Femur (tissue), 1 donor: ENCODE measurements at regions not wholly inside any gene's neighbourhood (a gene's known extent, or its start where the extent isn't known, plus 50 kb on each side); places are given as distances from the start of the nearest gene placed in this dataset.
"Not testable (repeated sequence)": the region's sequence is repeated elsewhere in the genome, so short reads cannot be mapped to it uniquely, and the experiment has no call there.

Source experiments
- DNase-seq: peaks from one replicate; pipeline ENCODE4 v3.0.0-alpha.2; 2017

GRCh38 chr6:151154418-151154817, 85.3 kb upstream of the AKAP12 start:
- peak; percentile 40 for DNase-seq

GRCh38 chr6:151155095-151155494, 84.7 kb upstream of the AKAP12 start:
- DNase-seq: no peak

GRCh38 chr6:151160929-151161757, 78.6 kb upstream of the AKAP12 start:
- DNase-seq: peak; percentile 80

- DNase-seq: no peak
Measured at GRCh38 chr6:151164383-151164782, 75.4 kb upstream of the AKAP12 start.

- no peak for DNase-seq
Measured at GRCh38 chr6:151166180-151166579, 73.6 kb upstream of the AKAP12 start.

- DNase-seq: peak; percentile 30
Measured at GRCh38 chr6:151167034-151167433, 72.7 kb upstream of the AKAP12 start.

GRCh38 chr6:151170622-151171246, 69.0 kb upstream of the AKAP12 start:
- DNase-seq: no peak

- DNase-seq: no peak
Measured at GRCh38 chr6:151172751-151173150, 67.0 kb upstream of the AKAP12 start.

- DNase-seq: no peak
Measured at GRCh38 chr6:151175662-151176445, 63.9 kb upstream of the AKAP12 start.

GRCh38 chr6:151176911-151177770, 62.6 kb upstream of the AKAP12 start:
- DNase-seq: no peak

- DNase-seq: no peak
Measured at GRCh38 chr6:151178373-151178772, 61.4 kb upstream of the AKAP12 start.

- DNase-seq: peak; percentile 32
Measured at GRCh38 chr6:151179321-151179720, 60.4 kb upstream of the AKAP12 start.

- DNase-seq: no peak
Measured at GRCh38 chr6:151180330-151181048, 59.3 kb upstream of the AKAP12 start.

- DNase-seq: no peak
Measured at GRCh38 chr6:151181706-151182363, 57.9 kb upstream of the AKAP12 start.

GRCh38 chr6:151182958-151183357, 56.8 kb upstream of the AKAP12 start:
- not testable (repeated sequence) for DNase-seq

GRCh38 chr6:151185148-151185547, 54.6 kb upstream of the AKAP12 start:
- no peak for DNase-seq

- DNase-seq: no peak
Measured at GRCh38 chr6:151186306-151186705, 53.5 kb upstream of the AKAP12 start.

- no peak for DNase-seq
Measured at GRCh38 chr6:151186804-151187330, 52.9 kb upstream of the AKAP12 start.
